GM23338 (cell line): ENCODE measurements at regions not wholly inside any gene's neighbourhood (a gene's known extent, or its start where the extent isn't known, plus 50 kb on each side); places are given as distances from the start of the nearest gene placed in this dataset.

ENCODE experiments used
- ATAC-seq: fragments of 200-7000 bp; cut with Tn5 transposase; 3 replicates; pipeline ENCODE4 v1.9.1; 2020
- DNase-seq: peaks from one replicate; pipeline ENCODE4 v3.0.0-alpha.2; 2015; ENCODE audit warnings: low spot score
- H2AFZ ChIP-seq: fragments of 200-600 bp; sonication (generic); 2 replicates; pipeline ENCODE4 v1.8.0; 2016; ENCODE audit warnings: antibody characterized with exemption, mild to moderate bottlenecking, moderate library complexity
- H3F3A ChIP-seq: fragments of 200-600 bp; sonication (generic); replicated peaks from 2 replicates; pipeline ENCODE4 v1.8.0; 2017; ENCODE audit warnings: antibody characterized with exemption, mixed run types, low read depth
- H3K27ac ChIP-seq: fragments of 200-600 bp; sonication (generic); 2 replicates; pipeline ENCODE4 v1.6.1; 2016; ENCODE audit warnings: low read depth
- H3K27me3 ChIP-seq: fragments of 200-600 bp; sonication (generic); 2 replicates; pipeline ENCODE4 v1.8.0; 2016; ENCODE audit warnings: mild to moderate bottlenecking, mixed run types, moderate library complexity; ENCODE audit not compliant: insufficient read depth
- H3K36me3 ChIP-seq: fragments of 200-600 bp; sonication (generic); 2 replicates; pipeline ENCODE4 v1.8.0; 2016; ENCODE audit warnings: mild to moderate bottlenecking; ENCODE audit not compliant: insufficient read depth
- H3K4me1 ChIP-seq: fragments of 200-600 bp; sonication (generic); 2 replicates; pipeline ENCODE4 v1.8.0; 2016; ENCODE audit warnings: mild to moderate bottlenecking, moderate library complexity; ENCODE audit not compliant: insufficient read depth
- H3K4me2 ChIP-seq: fragments of 200-600 bp; sonication (generic); 2 replicates; pipeline ENCODE4 v1.7.1; 2017; ENCODE audit warnings: mixed run types
- H3K4me3 ChIP-seq: fragments of 200-600 bp; sonication (generic); 2 replicates; pipeline ENCODE4 v1.6.1; 2016; ENCODE audit warnings: mixed run types
- H3K79me2 ChIP-seq: fragments of 200-600 bp; sonication (generic); replicated peaks from 2 replicates; pipeline ENCODE4 v1.8.0; 2017; ENCODE audit warnings: mild to moderate bottlenecking; ENCODE audit not compliant: insufficient read depth
- H3K9me2 ChIP-seq: fragments of 200-600 bp; sonication (generic); 2 replicates; pipeline ENCODE4 v1.8.0; 2017; ENCODE audit not compliant: insufficient read depth
- H4K20me1 ChIP-seq: fragments of 200-600 bp; sonication (generic); replicated peaks from 2 replicates; pipeline ENCODE4 v1.8.0; 2017; ENCODE audit warnings: mild to moderate bottlenecking; ENCODE audit not compliant: insufficient read depth
- H3K27ac Mint-ChIP-seq: 2 replicates; pipeline ENCODE4 v1.8.0; 2020; ENCODE audit warnings: inconsistent platforms, mild to moderate bottlenecking, moderate library complexity, mixed read lengths
- H3K27me3 Mint-ChIP-seq: 3 replicates; pipeline ENCODE4 v1.8.0; 2022; ENCODE audit warnings: low read depth, mild to moderate bottlenecking, moderate library complexity, mixed read lengths, inconsistent platforms; ENCODE audit not compliant: insufficient read depth, poor library complexity
- H3K36me3 Mint-ChIP-seq: 3 replicates; pipeline ENCODE4 v1.8.0; 2021; ENCODE audit warnings: low read depth, mild to moderate bottlenecking, inconsistent platforms, moderate library complexity, mixed read lengths
- H3K4me1 Mint-ChIP-seq: 3 replicates; pipeline ENCODE4 v1.8.0; 2020; ENCODE audit warnings: mild to moderate bottlenecking, inconsistent platforms, mixed read lengths
- H3K4me3 Mint-ChIP-seq: 3 replicates; pipeline ENCODE4 v1.8.0; 2021; ENCODE audit warnings: moderate library complexity, mild to moderate bottlenecking, inconsistent platforms, mixed read lengths
- H3K9me3 Mint-ChIP-seq: 3 replicates; pipeline ENCODE4 v1.8.0; 2020; ENCODE audit warnings: moderate library complexity, mild to moderate bottlenecking, inconsistent platforms, mixed read lengths
- CREB1 ChIP-seq: fragments of 250-450 bp; sonication (Bioruptor Pico); IDR thresholded peaks from 2 replicates; pipeline ENCODE4 v1.5.0; 2020; ENCODE audit warnings: low read depth, mild to moderate bottlenecking, moderate library complexity
- CTCF ChIP-seq, 2 experiments: fragments of 200-600 bp in 1 of 2; sonication (generic) in 1 of 2; conservative IDR thresholded peaks; 2 replicates each; pipeline versions ENCODE4 v1.5.1 to v1.6.1; 2016 to 2017; ENCODE audit warnings: antibody characterized with exemption in 2 of 2, low read depth in 2 of 2, mild to moderate bottlenecking in 2 of 2, moderate library complexity in 1 of 2
- ETS1 ChIP-seq: IDR thresholded peaks from 2 replicates; pipeline ENCODE4 v1.6.1; 2016; ENCODE audit warnings: antibody characterized with exemption
- EZH2 ChIP-seq: fragments of 200-600 bp; sonication (generic); IDR thresholded peaks from one replicate; pipeline ENCODE4 v1.8.0; 2017; ENCODE audit warnings: antibody characterized with exemption, mild to moderate bottlenecking, low read depth; ENCODE audit not compliant: unreplicated experiment
- EZH2phosphoT487 ChIP-seq: fragments of 200-600 bp; sonication (generic); IDR thresholded peaks from one replicate; pipeline ENCODE4 v1.8.1; 2018; ENCODE audit warnings: antibody characterized with exemption; ENCODE audit not compliant: unreplicated experiment
- JUNB ChIP-seq: IDR thresholded peaks from one replicate; pipeline ENCODE4 v1.6.1; 2016; ENCODE audit warnings: antibody characterized with exemption; ENCODE audit not compliant: unreplicated experiment
- NANOG ChIP-seq: IDR thresholded peaks from 2 replicates; pipeline ENCODE4 v1.6.1; 2016; ENCODE audit warnings: antibody characterized with exemption, borderline replicate concordance
- POLR2AphosphoS5 ChIP-seq: IDR thresholded peaks from 2 replicates; pipeline ENCODE4 v1.6.1; 2016; ENCODE audit warnings: antibody characterized with exemption, low read depth
- REST ChIP-seq: IDR thresholded peaks from one replicate; pipeline ENCODE4 v1.6.1; 2018; ENCODE audit warnings: antibody characterized with exemption; ENCODE audit not compliant: unreplicated experiment
- STAT1 ChIP-seq: IDR thresholded peaks from one replicate; pipeline ENCODE4 v1.6.1; 2016; ENCODE audit warnings: antibody characterized with exemption; ENCODE audit not compliant: unreplicated experiment
- ZNF114 ChIP-seq: fragments of 250-450 bp; sonication (Bioruptor Pico); IDR thresholded peaks from 2 replicates; pipeline ENCODE4 v1.5.0; 2020; ENCODE audit warnings: mild to moderate bottlenecking, moderate library complexity
- ZNF331 ChIP-seq: fragments of 250-450 bp; sonication (Bioruptor Pico); IDR thresholded peaks from 2 replicates; pipeline ENCODE4 v1.5.0; 2020; ENCODE audit warnings: low read depth, mild to moderate bottlenecking, moderate library complexity
- ZNF462 ChIP-seq: fragments of 250-450 bp; sonication (Bioruptor Pico); IDR thresholded peaks from 2 replicates; pipeline ENCODE4 v1.5.0; 2020; ENCODE audit warnings: mild to moderate bottlenecking, moderate library complexity

- no peaks in the 10 kb centered on the region for H3K27me3 ChIP-seq
- H3F3A ChIP-seq, result no peaks in the 10 kb centered on the region
- no peak overlapping the region for H2AFZ ChIP-seq
- no peaks in the 10 kb centered on the region; the same call in 1 of the 2 replicates for H4K20me1 ChIP-seq
- peaks cover 6% of the 10 kb centered on the region for H3K27me3 Mint-ChIP-seq
- no peak for TF ChIP-seq ETS1
- TF ChIP-seq NANOG, result no peak
- TF ChIP-seq REST, result no peak
- no peak for TF ChIP-seq ZNF462 (CRISPR knock-in tag)
- TF ChIP-seq CTCF (conservative IDR thresholded peaks at IDR 0.05; ENCODE audit: low read depth in 2 of 2), result no peak
- no peak for TF ChIP-seq EZH2
- no peak for TF ChIP-seq JUNB
- no peak for TF ChIP-seq ZNF114 (CRISPR knock-in tag)
- TF ChIP-seq EZH2phosphoT487, result no peak
- no peak for TF ChIP-seq POLR2AphosphoS5
- TF ChIP-seq ZNF331, result no peak
- TF ChIP-seq CREB1 (CRISPR knock-in tag), result no peak
- no peak for TF ChIP-seq STAT1
- H3K4me1 Mint-ChIP-seq, result no peaks in the 10 kb centered on the region
- no peaks in the 10 kb centered on the region for H3K79me2 ChIP-seq
- H3K36me3 ChIP-seq, result no peaks in the 10 kb centered on the region
- peaks cover 2% of the 10 kb centered on the region; the same call in 2 of the 3 replicates for H3K36me3 Mint-ChIP-seq
- H3K4me2 ChIP-seq, result no peak overlapping the region
- no peak overlapping the region for H3K4me3 ChIP-seq
- DNase-seq, result no peak
- H3K9me3 Mint-ChIP-seq, result peaks cover 28% of the 10 kb centered on the region
- no peak for ATAC-seq
- no peak overlapping the region for H3K4me3 Mint-ChIP-seq
- H3K27ac Mint-ChIP-seq, result no peak overlapping the region
- no peaks in the 10 kb centered on the region; the same call in 1 of the 2 replicates for H3K9me2 ChIP-seq
- H3K27ac ChIP-seq, result no peak overlapping the region
- H3K4me1 ChIP-seq, result no peaks in the 10 kb centered on the region
Observed at GRCh38 chr2:80969900-80970299, 665.3 kb upstream of the LRRTM1 start.
